ENCODE measurements at regions not wholly inside any gene's neighbourhood (a gene's known extent, or its start where the extent isn't known, plus 50 kb on each side); places are given as distances from the start of the nearest gene placed in this dataset.

DNA sequence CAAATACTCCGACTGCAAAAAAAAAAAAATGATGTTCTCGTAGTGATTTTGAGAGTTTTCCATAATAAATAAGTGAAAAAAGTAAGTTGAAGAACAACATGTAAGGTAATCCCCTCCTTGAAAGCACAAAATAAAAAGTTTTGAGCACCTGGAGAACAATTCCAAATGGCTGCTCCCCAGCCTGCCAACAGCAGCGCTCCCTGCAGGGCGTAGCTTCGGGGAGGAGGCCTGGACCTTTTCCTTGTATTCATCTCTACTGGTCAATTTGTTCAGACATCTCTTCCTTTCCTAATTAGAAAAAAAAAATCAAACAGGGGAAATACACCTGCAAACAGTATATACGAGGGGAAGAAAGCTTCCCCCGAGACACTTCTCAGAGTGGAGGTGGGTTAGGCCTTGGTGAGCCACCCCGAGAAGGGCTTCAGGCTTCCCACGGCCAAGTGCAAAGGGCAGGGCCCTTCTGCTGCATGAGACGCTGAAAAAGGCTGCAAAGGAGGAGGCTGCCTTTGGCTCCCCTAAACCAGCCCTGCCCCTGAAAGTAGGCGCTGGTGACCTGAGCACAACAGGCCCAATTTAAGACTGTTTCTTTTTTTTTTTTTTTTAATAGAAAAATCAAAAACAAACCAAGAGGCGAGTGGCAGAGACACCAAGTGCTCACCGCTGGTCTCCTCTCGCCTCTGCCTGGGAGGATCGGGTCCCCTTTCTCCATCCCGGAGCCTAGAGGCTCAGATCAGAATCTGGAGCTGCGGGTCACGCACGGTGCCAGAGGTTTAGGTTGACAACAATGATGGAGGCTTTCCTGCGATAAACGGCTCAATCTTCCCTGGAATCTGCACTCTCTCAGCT is 193.1 kb upstream of the FOXF1 start:
- DNase-seq (ENCODE audit: low read depth in 2 of 2) = no peak

GRCh38 chr16:86317813-86318650 is 192.3 kb upstream of the FOXF1 start:
- no peak for DNase-seq (ENCODE audit: low read depth in 2 of 2)

- no peak for DNase-seq (ENCODE audit: low read depth in 2 of 2)
Measured at GRCh38 chr16:86319585-86320236, 190.6 kb upstream of the FOXF1 start.

GRCh38 chr16:86320237-86320595 is 190.1 kb upstream of the FOXF1 start:
- no peak for DNase-seq (ENCODE audit: low read depth in 2 of 2)

GRCh38 chr16:86321491-86321890 is 188.8 kb upstream of the FOXF1 start:
- DNase-seq (ENCODE audit: low read depth in 2 of 2) = no peak

DNA sequence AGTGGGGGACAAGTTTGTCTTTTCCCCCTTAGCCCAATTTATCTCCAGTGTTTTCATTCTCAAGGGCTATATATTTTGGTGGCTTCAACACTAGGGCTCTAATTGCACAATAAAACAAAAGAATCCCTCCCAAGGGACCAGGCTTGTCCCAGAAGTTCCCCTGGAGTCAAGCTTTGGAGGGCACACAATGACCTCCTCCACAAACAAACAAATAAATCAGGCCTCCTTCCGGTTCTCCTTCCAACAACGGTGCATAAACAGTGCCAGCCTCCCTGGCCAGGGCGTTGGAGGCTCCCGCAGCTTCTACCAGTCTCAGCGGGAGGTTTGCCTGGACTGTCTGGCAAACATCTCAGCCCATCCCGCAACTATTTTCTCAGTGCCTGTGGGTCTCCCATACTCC is 188.0 kb upstream of the FOXF1 start:
- no peak for DNase-seq (ENCODE audit: low read depth in 2 of 2)

DNA sequence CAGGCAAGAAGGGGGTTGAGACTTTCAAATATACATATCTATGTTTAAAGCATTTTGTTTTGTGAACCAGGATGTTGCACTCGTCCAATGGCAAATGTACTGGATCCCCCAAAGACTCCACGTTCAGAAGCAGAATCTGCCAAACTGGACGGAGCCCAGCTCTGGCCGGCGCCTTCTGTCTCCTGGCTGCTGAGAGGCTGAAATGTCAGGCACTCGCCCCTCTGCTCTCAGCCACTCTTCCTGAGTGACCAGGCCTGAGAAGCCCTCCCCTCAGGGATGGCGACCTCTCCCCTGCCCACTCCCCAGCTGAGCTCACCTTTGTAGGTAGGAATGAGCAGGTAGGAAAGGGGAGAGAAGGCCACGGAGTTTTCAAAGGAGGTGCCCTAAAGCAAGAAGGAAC is 187.5 kb upstream of the FOXF1 start:
- DNase-seq (ENCODE audit: low read depth in 2 of 2) = no peak

- no peak for DNase-seq (ENCODE audit: low read depth in 2 of 2)
Measured at GRCh38 chr16:86324320-86324719, 186.0 kb upstream of the FOXF1 start.

DNA sequence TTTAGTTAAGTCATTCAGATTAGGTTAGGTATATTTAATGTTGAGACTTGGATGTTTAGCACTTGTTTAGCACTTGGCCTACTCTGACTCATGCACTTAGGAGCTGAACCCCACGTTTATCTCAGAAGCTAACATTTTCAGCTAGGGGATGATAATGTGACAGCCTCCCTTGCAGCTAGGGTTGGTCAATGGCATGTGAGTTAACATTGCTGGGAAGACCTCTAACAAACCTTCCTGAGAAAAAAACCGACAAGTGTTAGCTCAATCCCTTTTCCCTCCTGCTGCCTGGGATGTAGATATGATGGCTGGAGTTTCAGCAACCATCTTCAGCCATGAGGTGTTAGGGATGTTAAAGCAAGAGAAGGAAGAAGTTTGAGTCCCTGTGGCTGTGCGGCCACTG is 185.0 kb upstream of the FOXF1 start:
- DNase-seq (ENCODE audit: low read depth in 2 of 2) = no peak

DNA sequence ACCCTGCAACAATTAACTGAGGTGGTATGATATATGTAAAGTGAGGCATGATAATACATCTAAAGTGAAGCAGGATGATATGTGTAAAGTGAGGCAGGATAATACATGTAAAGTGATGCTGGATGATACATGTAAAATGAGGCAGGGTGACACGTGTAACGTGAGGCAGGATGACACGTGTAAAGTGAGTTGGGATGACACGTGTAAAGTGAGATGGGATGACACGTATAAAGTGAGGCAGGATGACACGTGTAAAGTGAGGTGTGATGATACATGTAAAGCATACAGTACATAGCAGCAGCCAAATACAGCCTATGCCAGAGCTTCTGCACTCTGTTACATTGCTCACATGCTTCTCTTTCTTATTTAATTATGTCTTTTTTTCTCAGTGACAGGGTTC is 184.4 kb upstream of the FOXF1 start:
- no peak for DNase-seq (ENCODE audit: low read depth in 2 of 2)

DNA sequence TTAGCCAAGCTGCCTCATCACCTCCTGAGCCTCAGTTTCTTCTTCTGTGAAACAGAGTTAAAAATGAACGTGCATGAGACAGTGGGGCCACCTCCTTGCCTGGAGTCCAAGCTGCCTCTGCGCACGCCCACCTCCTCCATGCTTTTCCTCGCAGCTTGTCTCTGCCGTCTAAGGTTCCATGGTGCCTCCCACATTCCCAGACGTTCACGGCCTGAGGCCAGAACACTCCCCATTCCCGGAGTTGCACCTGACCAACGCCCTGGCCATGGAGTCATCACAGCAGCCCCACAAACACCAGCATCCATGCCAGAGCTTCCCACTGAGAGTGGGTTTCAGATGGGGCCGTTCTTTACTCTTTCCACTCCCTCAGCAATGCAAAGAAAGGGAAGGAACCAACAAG is 183.0 kb upstream of the FOXF1 start:
- no peak for DNase-seq (ENCODE audit: low read depth in 2 of 2)

- no peak for DNase-seq (ENCODE audit: low read depth in 2 of 2)
Measured at GRCh38 chr16:86330906-86331305, 179.4 kb upstream of the FOXF1 start.

DNA sequence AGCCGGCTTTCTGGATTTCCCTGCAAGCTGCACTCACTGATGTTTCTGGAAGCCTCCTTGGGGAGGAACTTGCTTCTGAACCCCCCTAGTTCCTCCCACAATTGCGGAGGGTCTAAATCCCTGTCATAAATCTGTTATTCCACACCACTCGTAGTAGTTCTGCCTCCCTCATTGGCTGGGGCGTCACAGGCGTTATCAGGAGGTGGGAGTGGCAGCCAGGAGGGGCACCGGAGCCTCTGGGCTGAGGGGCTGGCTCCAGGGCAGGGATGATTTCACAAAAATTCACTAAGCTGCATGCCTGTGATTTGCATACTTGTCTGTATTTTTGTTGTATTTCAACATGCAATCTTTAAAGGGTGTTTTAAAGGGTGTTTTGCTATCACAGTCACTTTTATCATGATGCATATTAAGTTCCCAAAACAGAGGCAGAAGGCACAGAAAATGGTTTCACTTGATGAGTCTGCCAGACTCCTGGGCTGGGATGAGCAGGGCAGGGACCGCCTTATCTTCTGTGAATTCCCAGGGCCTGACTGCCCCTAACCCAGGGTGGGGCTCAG is 176.2 kb upstream of the FOXF1 start:
- DNase-seq (ENCODE audit: low read depth in 2 of 2) = no peak

DNA sequence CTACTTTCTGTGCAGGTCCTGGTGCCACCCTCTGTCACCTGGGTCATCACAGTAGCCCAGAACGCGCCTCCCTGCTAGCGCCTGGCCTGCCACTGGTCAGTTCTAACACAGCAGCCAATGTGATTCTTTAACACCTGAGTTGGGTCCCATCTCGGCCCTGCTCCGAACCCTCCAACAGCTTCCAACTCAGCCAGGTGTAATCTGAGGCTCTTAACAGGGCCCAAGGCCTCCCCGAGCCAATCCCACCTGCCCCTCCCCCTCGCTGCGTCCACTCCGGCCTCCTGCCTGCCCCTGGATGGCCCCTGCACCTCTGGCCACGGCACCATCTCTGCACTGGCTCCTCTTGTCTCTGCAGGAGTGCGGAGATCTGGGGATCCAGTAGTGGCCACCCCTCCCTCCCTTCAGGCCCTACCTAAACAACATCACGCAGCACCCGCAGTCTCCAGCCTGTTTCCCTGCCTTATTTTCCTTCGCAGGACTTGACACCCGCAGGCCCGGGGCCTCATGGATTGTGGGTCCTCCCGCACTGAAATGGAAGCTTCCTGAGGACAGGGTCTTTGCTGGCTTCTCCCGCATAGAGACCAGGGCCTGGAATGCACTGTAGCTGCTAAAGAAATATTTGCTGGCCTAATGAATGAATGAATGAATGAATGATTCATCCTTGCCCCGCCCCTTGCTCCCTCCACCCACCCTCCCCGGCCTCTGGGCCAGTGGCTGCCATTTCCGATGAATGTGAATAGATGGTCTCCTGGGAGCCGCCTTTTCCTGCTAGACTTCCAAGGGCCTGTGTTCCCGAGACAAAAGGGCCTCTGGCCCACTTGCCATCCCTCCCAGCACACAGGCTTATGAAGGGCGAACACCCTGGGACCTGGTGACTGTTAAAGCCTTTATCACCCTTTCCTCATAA is 174.8 kb upstream of the FOXF1 start:
- no peak for DNase-seq (ENCODE audit: low read depth in 2 of 2)

DNA sequence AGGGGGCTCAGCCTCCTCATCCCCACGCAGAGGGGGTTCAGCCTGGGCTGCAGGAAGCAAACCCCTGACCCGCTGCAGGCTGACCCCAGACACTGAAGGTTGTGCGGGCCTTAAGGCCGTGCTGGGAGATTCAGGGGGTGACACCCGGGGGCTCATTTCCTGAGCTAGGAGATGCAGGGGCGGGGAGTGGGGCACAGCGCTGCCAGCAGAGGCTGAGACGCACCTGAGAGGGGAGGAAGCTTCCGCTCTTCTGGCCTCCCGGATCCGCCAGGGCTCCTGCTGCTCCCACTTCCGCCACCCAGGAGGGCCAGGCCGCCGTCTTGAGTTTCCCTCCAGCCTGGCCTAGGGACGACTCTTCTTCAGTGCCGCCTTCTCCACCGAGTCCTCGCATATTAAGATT is 173.2 kb upstream of the FOXF1 start:
- no peak for DNase-seq (ENCODE audit: low read depth in 2 of 2)

GRCh38 chr16:86337581-86338402 is 172.5 kb upstream of the FOXF1 start:
- no peak for DNase-seq (ENCODE audit: low read depth in 2 of 2)

GRCh38 chr16:86338403-86339115 is 171.8 kb upstream of the FOXF1 start:
- DNase-seq (ENCODE audit: low read depth in 2 of 2) = no peak

GRCh38 chr16:86342161-86342834 is 168.0 kb upstream of the FOXF1 start:
- no peak for DNase-seq (ENCODE audit: low read depth in 2 of 2)

Data from fibroblast of skin of left quadriceps (primary cell).